H7 (cell line): ENCODE measurements at regions not wholly inside any gene's neighbourhood (a gene's known extent, or its start where the extent isn't known, plus 50 kb on each side); places are given as distances from the start of the nearest gene placed in this dataset.

Experiments used
- DNase-seq: peaks from one replicate; pipeline ENCODE4 v3.0.0; 2012
- H3K27me3 ChIP-seq: 2 replicates; pipeline ENCODE4 v1.6.0; 2011; ENCODE audit warnings: mild to moderate bottlenecking, low read length; ENCODE audit not compliant: control insufficient read depth, insufficient read depth
- H3K36me3 ChIP-seq: replicated peaks from 2 replicates; pipeline ENCODE4 v1.5.1; 2011; ENCODE audit warnings: low read length; ENCODE audit not compliant: control insufficient read depth, insufficient read depth
- H3K4me3 ChIP-seq: 2 replicates; pipeline ENCODE4 v1.5.1; 2011; ENCODE audit warnings: low read depth, mild to moderate bottlenecking, control low read depth, low read length, moderate library complexity; ENCODE audit not compliant: insufficient read depth

- Histone ChIP-seq H3K27me3 (no peaks in the 10 kb centered on the region; the same call in 1 of the 2 replicates), H3K36me3 (no peaks in the 10 kb centered on the region), H3K4me3 (no peak overlapping the region)
- DNase-seq: no peak
Measured at GRCh38 chr12:114272071-114272470, 133.9 kb downstream of the TBX5 start.

- no peak overlapping the region for H3K4me3 ChIP-seq
- no peak for DNase-seq
- H3K36me3 ChIP-seq: no peaks in the 10 kb centered on the region
- H3K27me3 ChIP-seq: no peaks in the 10 kb centered on the region; the same call in 1 of the 2 replicates
Measured at GRCh38 chr12:114269153-114269552, 136.8 kb downstream of the TBX5 start.

GRCh38 chr12:114266536-114266935, 139.4 kb downstream of the TBX5 start:
- Histone ChIP-seq H3K27me3 (no peaks in the 10 kb centered on the region; the same call in 1 of the 2 replicates), H3K4me3 (no peak overlapping the region), H3K36me3 (no peaks in the 10 kb centered on the region)
- no peak for DNase-seq

GRCh38 chr12:114265036-114265435, 140.9 kb downstream of the TBX5 start:
- Histone ChIP-seq H3K36me3 (no peaks in the 10 kb centered on the region), H3K27me3 (no peaks in the 10 kb centered on the region; the same call in 1 of the 2 replicates), H3K4me3 (no peak overlapping the region)
- no peak for DNase-seq

- Histone ChIP-seq H3K36me3 (no peaks in the 10 kb centered on the region), H3K27me3 (no peaks in the 10 kb centered on the region; the same call in 1 of the 2 replicates), H3K4me3 (no peak overlapping the region)
- DNase-seq: no peak
Measured at GRCh38 chr12:114263056-114263805, 142.7 kb downstream of the TBX5 start.

- Histone ChIP-seq H3K4me3 (no peak overlapping the region), H3K27me3 (no peaks in the 10 kb centered on the region), H3K36me3 (no peaks in the 10 kb centered on the region)
- no peak for DNase-seq
Measured at GRCh38 chr12:114257687-114258086, 148.3 kb downstream of the TBX5 start.

- DNase-seq: no peak
- Histone ChIP-seq H3K27me3 (no peaks in the 10 kb centered on the region), H3K36me3 (no peaks in the 10 kb centered on the region), H3K4me3 (no peak overlapping the region)
Measured at GRCh38 chr12:114254998-114255397, 150.9 kb downstream of the TBX5 start.

- Histone ChIP-seq H3K36me3 (no peaks in the 10 kb centered on the region), H3K4me3 (no peak overlapping the region), H3K27me3 (no peaks in the 10 kb centered on the region)
- DNase-seq: no peak
Measured at GRCh38 chr12:114253976-114254778, 151.8 kb downstream of the TBX5 start.

- H3K4me3 ChIP-seq: no peak overlapping the region
- DNase-seq: no peak
- H3K36me3 ChIP-seq: no peaks in the 10 kb centered on the region
- no peaks in the 10 kb centered on the region for H3K27me3 ChIP-seq
Measured at GRCh38 chr12:114248527-114248926, 157.4 kb downstream of the TBX5 start.

GRCh38 chr12:114245555-114245954, 160.4 kb downstream of the TBX5 start:
- Histone ChIP-seq H3K36me3 (no peaks in the 10 kb centered on the region), H3K27me3 (no peaks in the 10 kb centered on the region), H3K4me3 (no peak overlapping the region)
- peak; percentile 53 for DNase-seq

GRCh38 chr12:114241973-114242434, 163.9 kb downstream of the TBX5 start:
- DNase-seq: no peak
- H3K4me3 ChIP-seq: no peak overlapping the region
- H3K27me3 ChIP-seq: no peaks in the 10 kb centered on the region
- H3K36me3 ChIP-seq: no peaks in the 10 kb centered on the region

GRCh38 chr12:114240288-114240687, 165.7 kb downstream of the TBX5 start:
- no peak for DNase-seq
- Histone ChIP-seq H3K36me3 (no peaks in the 10 kb centered on the region), H3K27me3 (no peaks in the 10 kb centered on the region), H3K4me3 (no peak overlapping the region)

- Histone ChIP-seq H3K36me3 (no peaks in the 10 kb centered on the region), H3K4me3 (no peak overlapping the region), H3K27me3 (0 out of 2 replicates have a peak, but pooled peaks cover 2% of the 10 kb centered on the region)
- no peak for DNase-seq
Measured at GRCh38 chr12:114238808-114239207, 167.1 kb downstream of the TBX5 start.

GRCh38 chr12:114237230-114237629, 168.7 kb downstream of the TBX5 start:
- DNase-seq: no peak
- H3K4me3 ChIP-seq: no peak overlapping the region
- no peaks in the 10 kb centered on the region for H3K36me3 ChIP-seq
- 0 out of 2 replicates have a peak, but pooled peaks cover 2% of the 10 kb centered on the region for H3K27me3 ChIP-seq

GRCh38 chr12:114232187-114232586, 173.8 kb downstream of the TBX5 start:
- no peaks in the 10 kb centered on the region for H3K36me3 ChIP-seq
- 0 out of 2 replicates have a peak, but pooled peaks cover 2% of the 10 kb centered on the region for H3K27me3 ChIP-seq
- no peak overlapping the region for H3K4me3 ChIP-seq
- no peak for DNase-seq
